NCI-H2171 treated with DMSO at 0.1 percent for 48 hours (cell line): ENCODE measurements at regions not wholly inside any gene's neighbourhood (a gene's known extent, or its start where the extent isn't known, plus 50 kb on each side); places are given as distances from the start of the nearest gene placed in this dataset.

Experiments
- DNase-seq: peaks from one replicate; lab custom pipeline; 2025; lab: John Stamatoyannopoulos, UW

DNA sequence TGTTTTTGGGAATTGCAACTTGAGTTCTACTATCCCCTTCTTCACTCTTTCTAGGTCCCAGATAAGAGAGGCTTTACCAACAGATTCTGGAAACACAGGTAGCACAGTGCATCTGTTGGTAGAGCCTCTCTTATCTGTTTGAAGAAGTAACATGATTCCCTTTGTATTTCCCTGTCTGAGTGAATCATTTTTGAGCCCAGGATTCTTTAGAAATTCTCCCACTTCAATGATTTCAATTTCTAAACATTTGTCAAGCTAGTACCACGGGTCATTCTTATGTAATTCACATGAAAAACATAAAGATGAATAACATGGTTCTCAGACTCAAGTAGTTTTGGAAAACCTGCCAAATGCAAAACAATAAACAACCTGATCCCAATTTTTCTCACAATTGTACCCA is 72.0 kb upstream of the DUSP10 start:
- DNase-seq = no peak

DNA sequence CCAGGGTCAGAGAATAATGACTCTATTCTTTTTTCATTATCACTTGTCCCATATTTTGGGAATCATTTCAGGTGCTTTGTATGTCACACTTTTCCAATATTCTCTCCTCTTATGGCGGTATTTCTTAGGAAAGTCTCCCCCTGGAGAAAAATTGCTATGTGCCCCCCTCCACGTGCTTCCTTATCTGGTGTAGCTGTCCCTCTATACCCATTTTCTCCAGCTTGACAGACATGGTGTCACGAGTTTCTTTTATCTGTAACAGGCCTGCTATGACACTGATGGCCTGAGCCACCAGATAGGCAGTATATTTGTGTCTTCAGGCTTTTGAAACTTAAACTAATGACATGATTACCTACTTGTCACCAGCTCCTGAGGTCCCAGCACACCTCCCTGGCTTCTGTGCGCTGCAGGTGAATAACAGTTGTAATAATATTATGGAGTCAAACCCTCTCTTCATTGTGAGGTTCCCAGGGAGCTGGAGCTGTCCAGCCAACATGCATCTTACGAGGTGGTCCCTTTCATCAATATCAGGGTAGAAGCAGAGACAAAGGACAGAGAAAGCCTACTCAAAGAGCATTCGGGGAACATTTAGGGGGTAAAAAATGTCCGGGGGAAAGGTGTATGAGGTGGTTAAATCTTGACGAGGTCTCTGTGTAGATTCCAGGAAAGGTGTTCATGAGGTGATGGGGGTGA is 71.2 kb upstream of the DUSP10 start:
- DNase-seq = no peak

DNA sequence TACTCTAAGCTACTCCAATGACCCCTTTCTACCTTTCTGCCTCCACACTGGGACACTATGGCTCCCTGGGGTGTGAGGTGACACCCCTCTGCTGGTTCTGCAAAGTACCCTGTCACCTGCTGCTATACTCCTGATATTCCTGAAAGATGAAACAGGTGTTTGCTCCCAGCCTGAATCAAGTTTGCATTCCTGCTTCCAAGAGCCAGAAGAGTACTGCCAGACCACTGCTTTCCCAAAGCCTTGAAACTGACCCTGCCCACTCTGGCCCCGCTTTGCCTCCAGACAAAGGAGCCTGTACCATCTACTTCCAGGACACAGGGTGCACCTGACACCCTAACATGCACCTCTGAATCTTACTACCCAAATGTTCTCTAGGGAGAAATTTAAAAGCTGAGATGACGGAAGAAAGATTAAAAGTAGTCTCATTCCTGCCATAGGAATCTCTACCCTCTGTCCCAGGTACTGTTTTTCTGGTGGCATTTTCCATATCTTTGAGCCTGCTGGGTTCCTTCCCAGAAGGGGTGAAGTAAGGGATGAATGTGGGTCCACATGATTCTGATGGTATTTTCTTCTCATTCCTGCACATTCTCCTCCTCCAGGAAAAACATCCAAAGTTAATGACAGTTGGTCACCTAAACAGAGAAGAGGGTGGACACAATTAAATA is 70.3 kb upstream of the DUSP10 start:
- DNase-seq = no peak

DNA sequence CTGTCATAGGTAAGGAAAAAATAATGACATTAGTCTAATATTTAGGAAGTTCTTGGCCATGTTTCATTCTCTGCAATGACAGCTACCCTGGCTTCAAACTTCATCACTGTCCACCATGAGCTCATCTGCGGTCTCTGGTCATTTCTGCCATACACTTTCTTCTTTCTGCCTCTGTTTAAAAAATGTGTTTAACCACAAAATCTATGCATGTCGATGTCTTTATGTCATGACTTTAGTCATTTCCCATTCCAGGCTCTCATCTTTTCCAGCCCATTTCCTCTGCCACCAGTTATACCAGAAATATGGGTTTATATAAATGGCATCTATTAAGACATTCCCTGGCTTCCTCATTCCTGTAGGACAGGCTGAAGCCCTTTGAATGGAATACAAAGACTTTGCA is 68.5 kb upstream of the DUSP10 start:
- no peak for DNase-seq

DNA sequence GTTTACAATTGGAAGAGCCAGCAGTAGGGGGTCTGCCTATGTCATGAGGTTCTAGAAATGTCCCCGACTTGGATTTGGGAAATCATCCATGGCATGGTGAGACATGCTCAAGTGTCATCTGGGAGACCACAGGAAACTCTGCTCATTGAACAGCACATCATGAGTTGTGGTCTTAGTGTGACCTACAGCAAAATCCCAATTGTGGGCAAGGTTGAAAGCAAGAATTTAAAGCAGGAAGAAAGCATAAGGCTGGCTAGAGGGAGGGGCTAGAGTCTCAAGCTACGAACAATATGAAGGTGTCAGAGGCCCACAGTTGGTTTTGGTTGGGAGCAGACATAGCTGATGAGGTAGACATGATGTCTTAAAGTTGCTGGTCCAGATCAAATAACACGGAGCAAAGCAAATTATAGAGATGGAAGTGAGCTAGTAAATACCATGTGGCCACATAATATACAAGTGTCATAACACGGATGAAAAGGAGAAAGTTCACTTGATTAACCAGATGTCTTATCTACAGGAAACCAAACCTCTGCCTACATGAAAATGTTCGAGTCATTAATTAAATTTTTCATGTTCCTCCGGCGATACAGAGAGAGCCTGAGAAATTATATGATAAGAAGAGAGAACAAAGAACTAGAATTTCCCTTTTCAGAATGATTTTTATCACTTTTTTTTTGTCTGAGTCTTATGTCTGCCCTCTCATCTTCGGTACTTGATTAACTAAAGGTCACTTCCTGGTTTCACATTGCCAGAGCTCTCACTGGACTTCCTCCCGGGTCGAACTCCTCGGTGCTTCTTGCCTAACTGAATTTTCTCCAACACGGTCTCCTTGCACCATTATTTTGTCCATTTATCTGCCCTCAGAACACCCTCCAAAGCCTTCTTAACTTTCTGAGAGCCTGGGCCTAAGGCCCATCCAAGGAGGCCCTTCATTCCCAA is 67.5 kb upstream of the DUSP10 start:
- no peak for DNase-seq

DNA sequence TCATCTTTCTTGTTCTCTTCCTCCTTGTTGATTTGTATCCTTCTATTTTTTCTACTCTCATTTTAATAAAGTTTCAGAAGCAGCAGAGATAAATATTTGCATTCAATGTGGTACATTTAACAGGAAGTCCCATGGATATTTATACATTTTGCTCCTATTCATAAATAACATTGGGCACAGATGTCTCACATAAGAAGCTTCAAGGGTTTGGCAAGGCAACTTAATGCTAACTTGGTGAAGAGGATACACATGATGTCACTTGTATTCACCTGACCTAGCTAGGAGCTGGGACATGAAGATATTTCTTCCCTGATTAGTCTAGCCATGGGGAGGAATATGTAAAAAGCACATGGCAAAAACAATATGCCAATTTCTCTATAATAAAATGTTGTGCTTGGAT is 65.1 kb upstream of the DUSP10 start:
- DNase-seq = no peak

DNA sequence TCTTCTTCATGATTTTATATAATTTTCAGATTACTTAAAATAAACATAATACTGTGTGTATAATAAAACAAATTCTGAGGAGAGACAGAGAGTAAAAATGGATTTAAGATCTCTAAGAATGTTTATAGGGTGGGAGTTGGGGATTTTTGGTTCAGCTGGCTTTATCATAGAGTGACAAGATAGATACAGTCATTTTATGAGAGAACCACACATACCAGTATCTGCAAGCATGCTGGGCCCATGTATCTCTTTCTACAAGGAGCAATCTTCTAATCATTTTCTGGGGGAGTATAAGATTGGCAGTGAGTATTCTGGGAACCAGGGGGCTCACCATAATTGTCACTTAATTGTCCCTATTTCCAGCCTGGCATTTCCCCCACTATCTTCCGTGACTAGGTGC is 64.3 kb upstream of the DUSP10 start:
- DNase-seq = no peak

DNA sequence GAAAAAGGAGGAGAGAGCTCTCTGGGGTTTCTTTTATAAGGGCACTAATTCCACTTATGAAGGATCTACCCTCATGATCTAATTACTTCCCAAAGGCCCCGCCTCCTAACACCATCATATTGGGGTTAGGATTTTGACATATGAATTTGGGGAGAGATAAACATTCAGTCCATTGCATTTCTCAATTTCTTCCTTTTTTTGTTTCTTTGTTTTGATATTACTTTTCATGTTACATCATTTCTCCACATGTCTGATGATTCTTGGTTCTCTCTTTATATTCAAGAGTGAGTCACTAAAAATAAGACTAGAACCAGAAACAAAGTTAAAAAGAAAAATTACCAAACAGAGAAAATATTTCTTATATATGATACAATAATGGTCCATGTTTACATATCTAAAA is 63.2 kb upstream of the DUSP10 start:
- no peak for DNase-seq

DNA sequence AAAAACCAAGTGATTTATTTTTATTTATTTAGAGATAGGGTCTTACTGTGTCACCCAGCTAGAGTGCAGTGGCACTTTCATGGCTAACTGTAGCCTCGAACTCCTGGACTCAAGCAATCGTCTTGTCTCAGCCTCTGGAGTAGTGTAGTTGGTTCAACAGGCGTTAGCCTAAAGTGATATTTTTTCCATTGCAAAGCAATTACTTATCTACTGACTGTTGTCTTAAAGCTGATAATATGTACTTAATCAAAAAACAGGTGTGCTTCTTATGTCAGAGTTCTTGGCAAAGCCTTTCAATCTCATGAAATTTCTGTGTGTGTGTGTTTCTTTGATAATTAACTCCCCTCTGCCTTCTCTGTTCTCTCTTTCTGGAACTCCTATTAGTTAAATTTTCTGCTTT is 62.4 kb upstream of the DUSP10 start:
- no peak for DNase-seq

DNA sequence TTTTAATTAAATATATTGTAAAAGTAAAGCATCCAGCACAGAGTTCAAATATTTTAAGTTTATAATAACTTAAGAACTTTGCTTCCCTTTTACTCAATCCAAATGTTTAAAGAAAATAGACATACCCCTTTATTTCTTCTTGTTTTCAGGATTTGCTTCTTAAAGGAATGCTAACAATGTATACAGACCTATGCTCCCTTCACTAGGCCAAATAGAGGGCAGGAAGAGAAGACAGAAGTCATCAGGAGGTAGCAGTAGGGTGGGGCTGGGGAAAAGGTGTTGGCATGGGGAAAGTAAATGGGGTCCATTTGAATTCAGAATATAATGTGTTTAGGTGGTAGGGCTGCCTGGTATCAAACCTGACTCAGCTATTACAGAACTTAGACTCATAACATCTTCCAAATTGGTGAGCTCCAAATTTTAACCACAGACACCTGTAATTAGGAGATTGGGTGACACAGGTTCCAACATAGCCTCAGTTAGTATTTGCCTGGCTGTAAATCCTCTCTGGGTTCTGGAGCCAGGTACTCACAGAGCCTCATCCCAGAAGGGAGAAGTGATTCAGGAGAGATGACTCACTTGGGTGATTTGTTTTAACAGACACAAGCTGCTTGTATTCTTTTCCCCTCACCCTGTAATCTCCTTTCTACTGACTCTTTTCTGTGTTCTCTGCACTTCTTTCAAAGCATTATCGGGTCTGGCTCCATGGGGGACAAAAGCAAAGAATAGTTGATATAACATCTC is 60.1 kb upstream of the DUSP10 start:
- no peak for DNase-seq

DNA sequence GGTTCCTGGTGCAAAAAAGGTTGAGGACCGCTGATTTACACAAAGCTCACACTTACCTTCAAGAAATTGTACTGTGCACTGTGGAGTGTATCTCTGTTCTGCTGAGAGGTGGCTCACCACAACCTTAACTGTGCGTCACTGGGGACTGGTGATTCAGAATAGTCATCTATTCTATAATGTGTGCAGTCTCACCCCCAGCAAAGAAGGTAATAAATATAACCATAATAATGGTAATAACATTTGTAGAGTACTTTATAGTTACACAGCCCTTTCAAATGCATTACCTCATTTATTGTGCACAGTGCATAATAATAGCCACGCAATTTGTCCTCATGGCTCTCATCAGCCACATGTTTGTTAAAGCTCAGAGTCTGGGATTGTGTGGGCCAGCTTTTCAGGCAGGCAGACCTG is 59.4 kb upstream of the DUSP10 start:
- no peak for DNase-seq

DNA sequence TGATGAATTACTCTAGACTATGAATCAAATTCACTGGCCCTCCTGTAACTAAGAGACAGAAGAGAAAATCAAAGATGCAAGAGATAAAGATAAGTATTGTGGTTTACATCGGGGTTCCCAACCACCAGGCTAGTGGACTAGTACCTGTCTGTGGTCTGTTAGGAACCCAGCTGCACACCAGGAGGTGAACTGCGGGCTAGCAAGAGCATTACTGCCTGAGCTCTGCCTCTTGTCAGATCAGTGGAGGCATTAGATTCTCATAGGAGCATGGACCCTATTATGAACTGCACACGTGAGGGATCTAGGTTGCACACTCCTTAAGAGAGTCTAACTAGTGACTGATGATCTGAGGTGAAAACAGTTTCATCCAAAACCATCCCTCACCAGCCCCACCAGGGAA is 58.9 kb upstream of the DUSP10 start:
- no peak for DNase-seq

DNA sequence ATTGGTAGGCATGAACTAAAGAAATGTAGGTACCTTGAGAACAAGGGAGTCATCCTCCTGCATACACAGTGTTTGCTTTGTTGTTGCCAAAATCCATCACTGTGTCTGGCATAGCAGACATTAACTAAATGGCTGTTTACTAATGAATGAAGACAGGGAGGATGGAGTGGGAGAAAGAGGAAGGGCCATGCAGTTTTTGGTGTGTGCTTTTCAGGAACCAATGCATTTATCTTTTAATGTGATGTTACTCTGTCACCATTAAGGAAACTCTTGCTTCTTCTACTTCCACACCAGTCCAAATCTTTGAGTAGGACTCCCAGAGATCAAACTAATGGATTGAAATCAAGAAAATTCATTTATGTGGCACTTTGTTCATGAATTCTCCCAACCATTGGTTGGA is 55.6 kb upstream of the DUSP10 start:
- DNase-seq = no peak

DNA sequence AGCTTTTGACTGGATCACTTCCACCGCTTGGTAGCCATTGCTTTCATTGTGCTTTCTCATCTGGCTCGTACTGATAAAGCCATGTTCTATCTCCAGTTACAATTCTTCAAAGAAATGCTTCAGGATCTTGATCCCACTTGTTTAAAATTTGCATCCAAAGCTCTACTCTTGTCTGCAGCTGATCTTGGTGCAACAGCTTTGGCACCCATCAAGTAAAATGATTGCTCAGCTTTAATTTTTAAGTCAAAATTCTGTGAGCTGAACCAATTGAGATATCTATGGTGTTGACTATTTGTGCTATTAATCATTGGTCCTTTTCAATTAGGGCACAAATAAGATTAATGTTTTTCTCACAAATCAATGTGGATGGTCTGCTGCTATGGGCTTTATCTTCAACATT is 54.8 kb upstream of the DUSP10 start:
- no peak for DNase-seq

DNA sequence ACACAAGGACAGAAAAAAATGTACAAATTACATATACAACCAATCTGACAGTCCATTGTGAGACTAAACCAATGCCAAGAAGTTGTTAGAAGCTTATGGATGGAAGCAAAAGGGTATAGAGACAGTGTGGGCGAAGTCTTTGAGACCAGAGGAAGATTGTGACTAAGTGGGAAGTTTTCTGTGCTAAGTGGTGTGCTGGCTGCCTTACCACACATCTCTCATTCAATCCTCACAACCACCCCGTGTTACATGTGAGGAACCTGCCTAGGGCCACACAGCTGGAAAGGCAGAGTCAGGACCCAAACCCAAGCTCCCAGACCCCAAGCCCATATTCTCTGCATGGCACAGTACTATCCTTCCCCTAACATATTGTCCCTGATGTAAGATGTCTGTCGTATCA is 53.5 kb upstream of the DUSP10 start:
- DNase-seq = no peak

DNA sequence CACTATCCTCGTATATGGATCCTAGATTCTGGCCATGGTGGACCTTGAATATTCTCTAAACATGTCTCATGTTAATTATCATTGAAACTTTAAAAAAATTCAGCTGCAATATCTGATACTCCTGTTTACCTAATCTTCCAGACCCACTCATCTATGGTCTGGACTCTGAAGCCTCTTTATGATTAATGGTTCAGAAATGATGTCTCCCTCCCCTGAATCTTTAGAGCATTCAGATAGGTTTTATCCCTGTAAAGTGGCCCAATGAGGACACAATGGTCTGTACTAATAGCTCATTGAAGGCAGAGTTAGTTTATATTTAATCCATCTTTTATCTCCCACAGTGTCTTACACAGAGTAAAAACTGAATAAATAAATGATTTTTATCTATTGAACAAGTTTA is 53.0 kb upstream of the DUSP10 start:
- no peak for DNase-seq

DNA sequence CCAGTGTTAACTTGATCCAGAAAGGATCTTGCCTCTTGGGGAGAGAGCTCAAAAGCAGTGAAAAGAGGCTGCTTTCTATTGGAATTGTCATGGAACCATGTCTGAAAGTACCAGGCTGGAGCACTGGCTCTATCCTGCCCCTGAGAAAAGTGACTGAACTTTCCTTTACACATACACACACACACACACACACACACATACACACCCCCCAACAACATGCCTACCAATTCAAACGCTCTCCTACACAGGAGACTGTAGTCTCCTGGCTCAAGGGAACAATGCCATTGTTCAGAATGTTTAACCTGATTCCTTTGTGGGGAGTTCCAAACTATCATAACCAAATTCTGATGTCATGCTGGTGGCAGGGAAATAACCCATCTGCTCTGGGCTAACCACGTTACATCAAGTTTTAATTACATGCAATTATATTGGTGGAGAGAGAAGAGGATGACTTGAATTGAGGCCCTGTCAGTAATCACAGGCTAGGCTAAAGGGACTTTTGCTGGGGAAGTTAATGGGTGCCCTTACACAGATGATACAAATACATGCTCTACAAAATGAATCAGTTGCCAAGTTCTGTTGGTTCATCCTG is 52.3 kb upstream of the DUSP10 start:
- DNase-seq = no peak

DNA sequence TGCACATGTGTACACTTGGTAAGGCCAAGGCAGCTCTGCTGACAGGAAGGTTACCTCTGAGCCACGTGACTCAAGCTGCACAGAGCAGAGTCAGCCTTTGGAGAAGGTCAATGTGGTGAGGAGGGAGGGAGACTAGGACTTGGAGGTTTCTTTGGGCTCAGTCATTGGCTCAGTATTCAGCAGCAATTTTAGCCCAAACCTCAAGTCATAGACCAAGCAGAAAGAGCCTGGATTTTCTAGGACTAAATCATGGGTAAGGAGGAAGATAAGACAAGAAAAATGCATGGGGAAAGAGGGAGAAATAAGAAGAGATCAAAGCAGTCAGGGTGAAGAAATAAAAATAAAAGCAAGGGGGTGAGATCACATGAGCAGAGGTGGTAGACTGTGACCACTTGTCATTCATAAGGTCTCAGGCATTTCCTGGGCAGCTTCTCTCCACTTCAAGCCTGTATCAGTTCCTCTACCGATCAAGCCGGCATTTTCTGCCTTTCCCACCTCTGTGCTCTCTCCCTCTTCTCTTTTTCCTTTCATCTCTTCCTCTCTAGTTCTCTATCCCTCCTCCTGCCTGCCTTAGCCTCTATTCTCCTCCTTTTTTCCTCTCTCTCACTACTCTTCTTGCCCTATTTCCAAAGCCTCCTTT is 51.7 kb upstream of the DUSP10 start:
- no peak for DNase-seq

DNA sequence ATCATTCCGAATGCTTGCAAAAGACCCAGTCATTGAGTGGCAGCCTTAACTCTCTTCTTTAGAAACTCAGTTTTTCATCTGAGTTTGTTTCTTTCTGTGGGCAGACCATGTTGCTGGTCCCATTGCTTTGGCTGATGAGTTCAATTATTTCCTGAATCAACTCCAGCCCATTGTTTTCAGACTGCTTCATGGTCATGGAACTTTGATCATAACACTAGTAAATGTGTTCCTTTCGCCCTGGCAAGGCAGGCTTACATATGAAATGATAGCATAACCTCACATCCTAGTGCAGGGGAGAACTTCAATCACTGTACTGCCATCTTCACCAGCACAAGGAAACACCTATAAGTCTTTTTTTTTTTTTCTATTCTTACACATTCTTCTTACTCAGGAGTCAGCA is 50.0 kb upstream of the DUSP10 start:
- no peak for DNase-seq
